B cell (primary cell): ENCODE measurements at regions not wholly inside any gene's neighbourhood (a gene's known extent, or its start where the extent isn't known, plus 50 kb on each side); places are given as distances from the start of the nearest gene placed in this dataset.

Experiments
- ATAC-seq: fragments of 200-7000 bp; cut with Tn5 transposase; one replicate; pipeline ENCODE4 v1.10.0; 2021; ENCODE audit warnings: low read depth, mild to moderate bottlenecking, moderate number of reproducible peaks, moderate library complexity
- CTCF ChIA-PET: fragments of 350-600 bp; sonication (Branson Sonifier 250); formaldehyde crosslinking; loops from one replicate; lab custom pipeline; 2021; ENCODE audit warnings: antibody characterized with exemption, inconsistent platforms; lab: Charles Lee
- POLR2A ChIA-PET: fragments of 350-600 bp; sonication (Branson Sonifier 250); formaldehyde crosslinking; loops from one replicate; lab custom pipeline; 2021; ENCODE audit warnings: antibody characterized with exemption; lab: Charles Lee
- DNase-seq: peaks from one replicate; pipeline ENCODE4 v3.0.0; 2013
- H2AFZ ChIP-seq: 2 replicates; pipeline ENCODE4 v1.6.1; 2012; ENCODE audit warnings: mild to moderate bottlenecking, low read depth, low read length; ENCODE audit not compliant: insufficient read depth, poor library complexity, severe bottlenecking
- H3K27ac ChIP-seq, 2 donors: 1 replicate in 1 of 2; 2 replicates in 1 of 2; pipeline ENCODE4 v1.5.1; 2012 to 2013; ENCODE audit warnings: low read length in 2 of 2, mild to moderate bottlenecking in 2 of 2, moderate library complexity in 1 of 2
- H3K27me3 ChIP-seq, 4 experiments: fragments of 200-600 bp in 1 of 4; sonication (generic) in 1 of 4; replicated peaks in 1 of 4; 1 replicate in 2 of 4; 2 replicates in 2 of 4; pipeline versions ENCODE4 v1.6.1 to v1.7.0; 2013 to 2016; ENCODE audit warnings: low read length in 3 of 4, mild to moderate bottlenecking in 2 of 4, mixed read lengths in 1 of 4, moderate library complexity in 1 of 4; ENCODE audit not compliant: insufficient read depth in 4 of 4, control insufficient read depth in 3 of 4; ENCODE audit errors: control extremely low read depth in 1 of 4
- H3K36me3 ChIP-seq, 2 experiments: replicated peaks in 1 of 2; 1 replicate in 1 of 2; 2 replicates in 1 of 2; pipeline versions ENCODE4 v1.6.1 to v1.7.1; 2013; ENCODE audit warnings: low read length in 1 of 2; ENCODE audit not compliant: insufficient read depth in 2 of 2, control insufficient read depth in 1 of 2; ENCODE audit errors: control extremely low read depth in 1 of 2, extremely low read depth in 1 of 2
- H3K4me1 ChIP-seq, 2 donors: fragments of 200-600 bp in 1 of 2; sonication (generic) in 1 of 2; 1 replicate in 1 of 2; 2 replicates in 1 of 2; pipeline versions ENCODE4 v1.5.1 to v1.6.1; 2013 to 2017; ENCODE audit warnings: low read length in 2 of 2; ENCODE audit not compliant: control insufficient read depth in 2 of 2, insufficient read depth in 2 of 2
- H3K4me2 ChIP-seq: replicated peaks from 2 replicates; pipeline ENCODE3; 2012; ENCODE audit warnings: mild to moderate bottlenecking, low read depth, low read length; ENCODE audit not compliant: poor library complexity, severe bottlenecking
- H3K4me3 ChIP-seq, 5 experiments: fragments of 200-600 bp in 1 of 5; sonication (generic) in 1 of 5; 1 replicate in 3 of 5; 2 replicates in 2 of 5; pipeline versions ENCODE4 v1.5.1 to v1.7.0; 2011 to 2016; ENCODE audit warnings: low read length in 4 of 5, mild to moderate bottlenecking in 4 of 5, low read depth in 2 of 5, control low read depth in 1 of 5, moderate library complexity in 1 of 5; ENCODE audit not compliant: insufficient read depth in 1 of 5; ENCODE audit errors: control extremely low read depth in 1 of 5, extremely low read depth in 1 of 5
- H3K79me2 ChIP-seq: fragments of 200-600 bp; sonication (generic); one replicate; pipeline ENCODE4 v1.6.0; 2016; ENCODE audit warnings: low read length; ENCODE audit not compliant: control insufficient read depth, insufficient read depth
- H3K9ac ChIP-seq: fragments of 200-600 bp; sonication (generic); 2 replicates; pipeline ENCODE4 v1.6.1; 2017; ENCODE audit warnings: mild to moderate bottlenecking, low read length, moderate library complexity
- H3K9me3 ChIP-seq, 3 donors: one replicate each; pipeline versions ENCODE4 v1.6.1 to v1.7.1; 2013; ENCODE audit warnings: low read length in 2 of 3; ENCODE audit not compliant: control insufficient read depth in 2 of 3, insufficient read depth in 1 of 3; ENCODE audit errors: control extremely low read depth in 1 of 3
- H4K20me1 ChIP-seq: 2 replicates; pipeline ENCODE4 v1.6.0; 2012; ENCODE audit warnings: mild to moderate bottlenecking, low read length; ENCODE audit not compliant: insufficient read depth, control insufficient read depth, poor library complexity, severe bottlenecking
- H3K27ac Mint-ChIP-seq: one replicate; pipeline ENCODE4 v1.8.0; 2021; ENCODE audit warnings: mixed read lengths
- H3K27me3 Mint-ChIP-seq: one replicate; pipeline ENCODE4 v1.8.0; 2021; ENCODE audit warnings: mixed read lengths
- H3K4me1 Mint-ChIP-seq: one replicate; pipeline ENCODE4 v1.8.0; 2021; ENCODE audit warnings: mixed read lengths
- H3K4me3 Mint-ChIP-seq: one replicate; pipeline ENCODE4 v1.8.0; 2021; ENCODE audit warnings: mixed read lengths
- H3K9me3 Mint-ChIP-seq: one replicate; pipeline ENCODE4 v1.8.0; 2022; ENCODE audit warnings: mixed read lengths; ENCODE audit not compliant: insufficient read depth
- CTCF ChIP-seq: fragments of 200-600 bp; IDR thresholded peaks from one replicate; pipeline ENCODE4 v1.8.0; 2022; ENCODE audit warnings: antibody characterized with exemption, mild to moderate bottlenecking
- EZH2 ChIP-seq: IDR thresholded peaks from 2 replicates; pipeline ENCODE4 v1.6.1; 2012; ENCODE audit warnings: borderline replicate concordance, low read depth, mild to moderate bottlenecking, moderate library complexity, low read length; ENCODE audit not compliant: insufficient read depth, poor library complexity, severe bottlenecking
- WGBS: methylation state at CpG from one replicate; pipeline ENCODE4 v1.1.5; 2013; ENCODE audit warnings: missing lambda C conversion rate; ENCODE audit not compliant: insufficient coverage; 5-methylcytosine and 5-hydroxymethylcytosine counted together
- intact Hi-C: fragments of 100-400 bp; cut with micrococcal nuclease; formaldehyde crosslinking; loops from one replicate; pipeline ENCODE4 v1.10.0; 2022

DNA sequence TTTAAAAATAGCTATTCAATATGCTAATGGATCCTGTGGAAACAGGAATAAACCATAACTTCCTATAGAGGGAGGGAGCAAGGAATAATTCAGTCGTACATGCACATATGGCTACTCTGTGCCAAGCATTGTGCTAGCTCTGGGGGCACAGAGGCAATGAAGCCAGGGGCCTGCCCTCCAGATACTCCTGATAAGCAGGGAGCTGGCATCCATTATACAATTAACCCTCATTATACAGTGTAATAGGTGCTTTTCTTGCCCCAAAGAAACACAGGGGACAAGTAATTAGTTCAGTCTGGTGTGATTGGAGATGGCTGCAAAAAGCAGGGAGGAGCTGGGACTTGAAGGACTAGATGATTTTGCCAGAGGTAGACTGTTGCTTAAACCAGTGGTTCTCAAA, 200.4 kb downstream of the SREK1 start:
- no peaks in the 10 kb centered on the region for H3K4me1 Mint-ChIP-seq
- no peaks in the 10 kb centered on the region for H4K20me1 ChIP-seq
- H3K79me2 ChIP-seq: no peaks in the 10 kb centered on the region
- POLR2A ChIA-PET: no interaction called here
- no peak for TF ChIP-seq CTCF
- TF ChIP-seq EZH2: no peak
- no peak overlapping the region for H3K27ac Mint-ChIP-seq
- H2AFZ ChIP-seq: no peak overlapping the region
- no peaks in the 10 kb centered on the region for H3K27me3 ChIP-seq
- DNase-seq: no peak
- H3K27ac ChIP-seq: no peak overlapping the region
- peaks cover 9% of the 10 kb centered on the region for H3K27me3 Mint-ChIP-seq
- intact Hi-C loops: no loop called here
- H3K9me3 ChIP-seq: no peaks in the 10 kb centered on the region
- no peak overlapping the region for H3K9ac ChIP-seq
- H3K9me3 Mint-ChIP-seq: no peaks in the 10 kb centered on the region
- H3K4me2 ChIP-seq: no peak overlapping the region
- ATAC-seq: no peak
- H3K36me3 ChIP-seq: no peaks in the 10 kb centered on the region
- CTCF ChIA-PET: interaction anchor here (1.2 to 1.9 kb wide), 4 partner anchors 11 to 413 kb away, joined by 3 to 6 read pairs (median 4); no protein-coding TSS in a partner anchor
- no peaks in the 10 kb centered on the region for H3K4me1 ChIP-seq
- H3K4me3 ChIP-seq: no peak overlapping the region
- 80% methylated on average over 1 of the region's 1 CpG for WGBS
- no peak overlapping the region for H3K4me3 Mint-ChIP-seq

DNA sequence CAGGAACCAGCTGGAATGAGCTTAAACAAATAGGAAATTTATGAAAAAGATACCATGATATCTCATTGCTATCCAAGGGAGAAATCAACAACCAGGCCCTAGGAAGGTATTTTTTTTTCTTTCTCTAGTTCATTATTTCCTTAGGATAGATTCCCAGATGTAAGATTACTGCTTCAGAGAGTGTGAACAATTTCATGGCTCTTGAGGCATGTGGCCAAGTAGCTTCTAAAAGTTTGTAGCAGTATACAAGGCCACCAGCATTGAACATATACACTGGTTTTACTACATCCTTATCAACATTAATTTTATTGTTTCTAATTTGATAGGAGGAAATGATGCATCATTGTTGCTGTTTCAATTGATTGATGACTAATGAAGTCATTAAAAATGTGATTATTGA, 201.2 kb downstream of the SREK1 start:
- Histone ChIP-seq H2AFZ (no peak overlapping the region), H4K20me1 (no peaks in the 10 kb centered on the region), H3K79me2 (no peaks in the 10 kb centered on the region), H3K4me3 (no peak overlapping the region), H3K4me1 (no peaks in the 10 kb centered on the region), H3K9me3 (no peaks in the 10 kb centered on the region), H3K27ac (no peak overlapping the region), H3K36me3 (no peaks in the 10 kb centered on the region), H3K27me3 (no peaks in the 10 kb centered on the region), H3K9ac (no peak overlapping the region), H3K4me2 (no peak overlapping the region)
- H3K27ac Mint-ChIP-seq: no peak overlapping the region
- intact Hi-C loops: no loop called here
- peaks cover 9% of the 10 kb centered on the region for H3K27me3 Mint-ChIP-seq
- CTCF ChIA-PET: interaction anchor here (1.0 to 1.8 kb wide), 2 partner anchors 37 to 412 kb away, joined by 3 to 4 read pairs; no protein-coding TSS in a partner anchor
- no peaks in the 10 kb centered on the region for H3K9me3 Mint-ChIP-seq
- H3K4me1 Mint-ChIP-seq: no peaks in the 10 kb centered on the region
- DNase-seq: no peak
- TF ChIP-seq CTCF (no peak), EZH2 (no peak)
- ATAC-seq: no peak
- H3K4me3 Mint-ChIP-seq: no peak overlapping the region
- POLR2A ChIA-PET: no interaction called here
